PC-3 (cell line): ENCODE measurements at regions not wholly inside any gene's neighbourhood (a gene's known extent, or its start where the extent isn't known, plus 50 kb on each side); places are given as distances from the start of the nearest gene placed in this dataset.

Experiments
- CTCF ChIP-seq: fragments of 300-600 bp; sonication (generic); conservative IDR thresholded peaks from 2 replicates; pipeline ENCODE4 v1.5.1; 2017; ENCODE audit warnings: antibody characterized with exemption, low read depth, mild to moderate bottlenecking, low read length
- EZH2 ChIP-seq: fragments of 300-600 bp; sonication (generic); IDR thresholded peaks from one replicate; pipeline ENCODE4 v1.6.1; 2017; ENCODE audit warnings: antibody characterized with exemption, mild to moderate bottlenecking, low read length; ENCODE audit not compliant: unreplicated experiment
- EZH2phosphoT487 ChIP-seq: fragments of 300-600 bp; sonication (generic); IDR thresholded peaks from 2 replicates; pipeline ENCODE4 v1.6.1; 2018; ENCODE audit warnings: mild to moderate bottlenecking, antibody characterized with exemption, low read length, borderline replicate concordance

GRCh38 chr4:89614155-89614554, 222.8 kb downstream of the SNCA start:
- TF ChIP-seq CTCF (no peak), EZH2phosphoT487 (no peak), EZH2 (no peak)
